Mesendoderm (in vitro differentiated cells): ENCODE measurements at regions not wholly inside any gene's neighbourhood (a gene's known extent, or its start where the extent isn't known, plus 50 kb on each side); places are given as distances from the start of the nearest gene placed in this dataset.

Source experiments
- DNase-seq: peaks from one replicate; pipeline ENCODE4 v3.0.0; 2013
- H2AK5ac ChIP-seq: 2 replicates; pipeline ENCODE4 v1.6.1; 2013; ENCODE audit warnings: low read length, inconsistent platforms
- H2BK120ac ChIP-seq: 2 replicates; pipeline ENCODE4 v1.6.1; 2013; ENCODE audit warnings: low read depth, mild to moderate bottlenecking, low read length, moderate library complexity, mixed read lengths
- H2BK15ac ChIP-seq: replicated peaks from 2 replicates; pipeline ENCODE4 v1.6.1; 2013; ENCODE audit warnings: low read depth, mild to moderate bottlenecking, moderate library complexity
- H2BK5ac ChIP-seq: 2 replicates; pipeline ENCODE4 v1.6.1; 2013; ENCODE audit warnings: low read length, inconsistent platforms
- H3K18ac ChIP-seq: 2 replicates; pipeline ENCODE4 v1.6.1; 2013; ENCODE audit warnings: mild to moderate bottlenecking, low read length, mixed read lengths
- H3K23ac ChIP-seq: one replicate; pipeline ENCODE4 v1.6.1; 2013; ENCODE audit warnings: low read length
- H3K27ac ChIP-seq: 2 replicates; pipeline ENCODE4 v1.5.1; 2013; ENCODE audit warnings: low read depth, mild to moderate bottlenecking, inconsistent platforms, low read length, moderate library complexity
- H3K27me3 ChIP-seq: 2 replicates; pipeline ENCODE4 v1.6.1; 2013; ENCODE audit warnings: low read length, control low read depth, mild to moderate bottlenecking, inconsistent platforms; ENCODE audit not compliant: insufficient read depth, poor library complexity
- H3K36me3 ChIP-seq: 2 replicates; pipeline ENCODE4 v1.6.1; 2013; ENCODE audit warnings: low read length, inconsistent platforms; ENCODE audit not compliant: control insufficient read depth, insufficient read depth
- H3K4ac ChIP-seq: one replicate; pipeline ENCODE4 v1.6.1; 2013; ENCODE audit warnings: low read depth, mild to moderate bottlenecking, low read length, moderate library complexity
- H3K4me1 ChIP-seq: 2 replicates; pipeline ENCODE4 v1.6.1; 2013; ENCODE audit warnings: low read depth, low read length, inconsistent platforms; ENCODE audit not compliant: control insufficient read depth
- H3K4me2 ChIP-seq: 2 replicates; pipeline ENCODE4 v1.6.1; 2013; ENCODE audit warnings: low read length
- H3K4me3 ChIP-seq: 2 replicates; pipeline ENCODE4 v1.5.1; 2013; ENCODE audit warnings: mild to moderate bottlenecking, low read length
- H3K56ac ChIP-seq: one replicate; pipeline ENCODE4 v1.6.1; 2013; ENCODE audit warnings: low read length
- H3K79me1 ChIP-seq: 2 replicates; pipeline ENCODE4 v1.6.1; 2013; ENCODE audit warnings: low read length, inconsistent platforms
- H3K79me2 ChIP-seq: 2 replicates; pipeline ENCODE4 v1.6.1; 2013; ENCODE audit warnings: mild to moderate bottlenecking, low read length; ENCODE audit not compliant: control insufficient read depth, insufficient read depth
- H3K9ac ChIP-seq: 2 replicates; pipeline ENCODE4 v1.6.1; 2013; ENCODE audit warnings: low read length, inconsistent platforms
- H4K5ac ChIP-seq: one replicate; pipeline ENCODE4 v1.6.1; 2013; ENCODE audit warnings: low read length
- H4K8ac ChIP-seq: one replicate; pipeline ENCODE4 v1.6.1; 2013; ENCODE audit warnings: low read depth, mild to moderate bottlenecking, control low read depth, low read length, moderate library complexity
- WGBS: extraction: QIAGEN DNeasy Blood & Tissue Kit; methylation state at CpG from one replicate; pipeline ENCODE4 v1.1.7; 2013; ENCODE audit warnings: low lambda C conversion rate, missing lambda C conversion rate; ENCODE audit not compliant: insufficient coverage; ENCODE audit errors: extremely low coverage; 5-methylcytosine and 5-hydroxymethylcytosine counted together

- Histone ChIP-seq H3K9ac (no peak overlapping the region), H3K79me1 (no peaks in the 10 kb centered on the region), H3K23ac (no peak overlapping the region), H3K36me3 (no peaks in the 10 kb centered on the region), H2BK15ac (no peak overlapping the region), H3K4me2 (no peak overlapping the region), H3K4me1 (no peaks in the 10 kb centered on the region), H4K8ac (no peak overlapping the region), H2BK5ac (no peak overlapping the region), H2AK5ac (no peak overlapping the region), H3K79me2 (no peaks in the 10 kb centered on the region), H2BK120ac (no peak overlapping the region), H3K56ac (no peak overlapping the region), H3K27me3 (no peaks in the 10 kb centered on the region), H3K4me3 (no peak overlapping the region), H3K18ac (no peak overlapping the region), H3K27ac (no peak overlapping the region), H3K4ac (no peak overlapping the region), H4K5ac (no peak overlapping the region)
- no peak for DNase-seq
- WGBS = no CpG with 5 or more reads among the region's 2 CpGs
Observed at GRCh38 chr13:68110178-68110768, 880.1 kb upstream of the PCDH9 start.

DNA sequence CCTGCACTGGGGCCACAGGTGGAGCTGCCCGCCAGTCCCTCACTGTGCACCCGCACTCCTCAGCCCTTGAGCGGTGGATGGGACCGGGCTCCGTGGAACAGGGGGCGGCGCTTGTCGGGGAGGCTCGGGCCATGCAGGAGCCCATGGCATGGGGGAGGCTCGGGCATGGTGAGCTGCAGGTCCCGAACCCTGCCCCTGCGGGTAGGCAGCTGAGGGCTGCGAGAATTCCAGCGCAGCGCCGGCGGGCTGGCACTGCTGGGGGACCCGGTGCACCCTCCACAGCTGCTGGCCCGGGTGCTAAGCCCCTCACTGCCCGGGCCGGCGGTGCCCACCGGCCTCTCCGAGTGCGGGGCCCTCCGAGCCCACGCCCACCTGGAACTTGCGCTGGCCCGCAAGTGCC is 877.5 kb upstream of the PCDH9 start:
- no peak overlapping the region for H4K8ac ChIP-seq
- H2BK120ac ChIP-seq = no peak overlapping the region
- H2AK5ac ChIP-seq = no peak overlapping the region
- no peak overlapping the region for H3K23ac ChIP-seq
- no peak overlapping the region for H3K18ac ChIP-seq
- H4K5ac ChIP-seq = no peak overlapping the region
- H3K27me3 ChIP-seq = no peaks in the 10 kb centered on the region
- no peak overlapping the region for H3K56ac ChIP-seq
- no peak overlapping the region for H3K9ac ChIP-seq
- no peak overlapping the region for H3K27ac ChIP-seq
- no peak overlapping the region for H2BK15ac ChIP-seq
- no peak overlapping the region for H3K4me2 ChIP-seq
- H3K4ac ChIP-seq = no peak overlapping the region
- H3K36me3 ChIP-seq = no peaks in the 10 kb centered on the region
- no peak for DNase-seq
- H3K79me1 ChIP-seq = no peaks in the 10 kb centered on the region
- no peaks in the 10 kb centered on the region for H3K4me1 ChIP-seq
- H2BK5ac ChIP-seq = no peak overlapping the region
- H3K79me2 ChIP-seq = no peaks in the 10 kb centered on the region
- no peak overlapping the region for H3K4me3 ChIP-seq
- no CpG with 5 or more reads among the region's 29 CpGs for WGBS

- Histone ChIP-seq H3K9ac (no peak overlapping the region), H3K27me3 (no peaks in the 10 kb centered on the region), H3K23ac (no peak overlapping the region), H4K5ac (no peak overlapping the region), H3K4me1 (no peaks in the 10 kb centered on the region), H3K4me3 (no peak overlapping the region), H4K8ac (no peak overlapping the region), H3K4ac (no peak overlapping the region), H3K4me2 (no peak overlapping the region), H3K18ac (no peak overlapping the region), H2BK15ac (no peak overlapping the region), H2BK120ac (no peak overlapping the region), H3K79me1 (no peaks in the 10 kb centered on the region), H3K27ac (no peak overlapping the region), H2BK5ac (no peak overlapping the region), H3K36me3 (no peaks in the 10 kb centered on the region), H3K79me2 (no peaks in the 10 kb centered on the region), H2AK5ac (no peak overlapping the region), H3K56ac (no peak overlapping the region)
- peak; percentile 60 for DNase-seq
- WGBS = no CpG with 5 or more reads among the region's 2 CpGs
Observed at GRCh38 chr13:68099631-68100030, 869.5 kb upstream of the PCDH9 start.

DNA sequence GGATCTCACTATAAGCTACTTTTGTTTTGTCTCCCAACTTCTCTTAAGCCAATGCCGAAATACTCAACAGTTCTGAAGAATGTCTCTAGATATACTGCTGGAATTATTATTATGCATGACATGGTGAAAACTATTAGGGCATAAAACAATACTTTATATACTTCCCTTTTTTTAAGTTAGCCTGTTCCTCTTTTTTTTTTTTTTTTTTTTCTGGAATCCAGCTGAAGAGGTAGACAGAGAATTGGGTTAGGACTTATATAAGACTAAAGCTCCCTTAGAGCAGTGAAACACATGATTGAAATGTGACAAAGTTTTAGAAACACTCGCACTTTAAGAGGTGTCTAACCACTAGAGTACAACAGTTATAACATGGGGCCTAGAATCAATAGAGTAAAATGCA is 850.9 kb upstream of the PCDH9 start:
- H3K4me1 ChIP-seq = no peaks in the 10 kb centered on the region
- H3K36me3 ChIP-seq = no peaks in the 10 kb centered on the region
- no peaks in the 10 kb centered on the region for H3K27me3 ChIP-seq
- WGBS = no CpG with 5 or more reads among the region's 2 CpGs
- H3K9ac ChIP-seq = no peak overlapping the region
- H4K5ac ChIP-seq = no peak overlapping the region
- no peak overlapping the region for H3K56ac ChIP-seq
- H3K4me2 ChIP-seq = no peak overlapping the region
- H4K8ac ChIP-seq = no peak overlapping the region
- H2BK15ac ChIP-seq = no peak overlapping the region
- H3K4ac ChIP-seq = no peak overlapping the region
- H2BK120ac ChIP-seq = no peak overlapping the region
- no peak overlapping the region for H2BK5ac ChIP-seq
- H3K23ac ChIP-seq = no peak overlapping the region
- no peak overlapping the region for H2AK5ac ChIP-seq
- DNase-seq = no peak
- H3K79me2 ChIP-seq = no peaks in the 10 kb centered on the region
- no peaks in the 10 kb centered on the region for H3K79me1 ChIP-seq
- H3K27ac ChIP-seq = no peak overlapping the region
- no peak overlapping the region for H3K4me3 ChIP-seq
- no peak overlapping the region for H3K18ac ChIP-seq

GRCh38 chr13:68078874-68079273 is 848.7 kb upstream of the PCDH9 start:
- Histone ChIP-seq H3K4me3 (no peak overlapping the region), H2BK15ac (no peak overlapping the region), H3K56ac (no peak overlapping the region), H3K4me1 (no peaks in the 10 kb centered on the region), H3K36me3 (no peaks in the 10 kb centered on the region), H3K4ac (no peak overlapping the region), H2AK5ac (no peak overlapping the region), H2BK120ac (no peak overlapping the region), H3K9ac (no peak overlapping the region), H2BK5ac (no peak overlapping the region), H3K27ac (no peak overlapping the region), H3K27me3 (no peaks in the 10 kb centered on the region), H4K5ac (no peak overlapping the region), H3K23ac (no peak overlapping the region), H3K18ac (no peak overlapping the region), H4K8ac (no peak overlapping the region), H3K4me2 (no peak overlapping the region), H3K79me1 (no peaks in the 10 kb centered on the region), H3K79me2 (no peaks in the 10 kb centered on the region)
- WGBS = no CpG with 5 or more reads among the region's 1 CpG
- no peak for DNase-seq

GRCh38 chr13:68078469-68078868 is 848.3 kb upstream of the PCDH9 start:
- no peak overlapping the region for H4K5ac ChIP-seq
- H3K4me1 ChIP-seq = no peaks in the 10 kb centered on the region
- H3K4me2 ChIP-seq = no peak overlapping the region
- no peak for DNase-seq
- no peak overlapping the region for H3K18ac ChIP-seq
- no peak overlapping the region for H2BK120ac ChIP-seq
- no peak overlapping the region for H2BK15ac ChIP-seq
- no peak overlapping the region for H3K4ac ChIP-seq
- H2AK5ac ChIP-seq = no peak overlapping the region
- H3K36me3 ChIP-seq = no peaks in the 10 kb centered on the region
- no peak overlapping the region for H3K4me3 ChIP-seq
- WGBS = no CpG with 5 or more reads among the region's 2 CpGs
- H2BK5ac ChIP-seq = no peak overlapping the region
- H4K8ac ChIP-seq = no peak overlapping the region
- no peak overlapping the region for H3K27ac ChIP-seq
- H3K23ac ChIP-seq = no peak overlapping the region
- H3K9ac ChIP-seq = no peak overlapping the region
- no peaks in the 10 kb centered on the region for H3K79me2 ChIP-seq
- H3K79me1 ChIP-seq = no peaks in the 10 kb centered on the region
- H3K27me3 ChIP-seq = no peaks in the 10 kb centered on the region
- H3K56ac ChIP-seq = no peak overlapping the region
